Thymus (tissue), 11 donors: ENCODE measurements at regions not wholly inside any gene's neighbourhood (a gene's known extent, or its start where the extent isn't known, plus 50 kb on each side); places are given as distances from the start of the nearest gene placed in this dataset.
"Not testable (repeated sequence)": the region's sequence is repeated elsewhere in the genome, so short reads cannot be mapped to it uniquely, and the experiment has no call there.

ENCODE experiments used
- DNase-seq, 9 donors: peaks; one replicate each; pipeline ENCODE4 v3.0.0-alpha.2; 2013; ENCODE audit warnings: low spot score in 9 of 9, low read depth in 6 of 9, missing footprints in 1 of 9
- H3K27ac ChIP-seq, 2 donors: one replicate each; pipeline ENCODE4 v1.5.1; 2013; ENCODE audit warnings: control low read depth in 1 of 2, low read depth in 1 of 2, low read length in 1 of 2, mild to moderate bottlenecking in 1 of 2, moderate library complexity in 1 of 2
- H3K27me3 ChIP-seq, 2 donors: one replicate each; pipeline ENCODE4 v1.5.1; 2013; ENCODE audit warnings: low read length in 1 of 2; ENCODE audit not compliant: control insufficient read depth in 2 of 2, insufficient read depth in 1 of 2
- H3K36me3 ChIP-seq, 2 donors: one replicate each; pipeline ENCODE4 v1.5.1; 2013; ENCODE audit warnings: low read length in 1 of 2, mild to moderate bottlenecking in 1 of 2, moderate library complexity in 1 of 2; ENCODE audit not compliant: control insufficient read depth in 2 of 2, insufficient read depth in 2 of 2
- H3K4me1 ChIP-seq, 2 donors: one replicate each; pipeline ENCODE4 v1.5.1; 2013; ENCODE audit warnings: low read length in 2 of 2; ENCODE audit not compliant: control insufficient read depth in 2 of 2, insufficient read depth in 2 of 2
- H3K4me3 ChIP-seq, 2 donors: one replicate each; pipeline ENCODE4 v1.5.1; 2013; ENCODE audit warnings: low read length in 2 of 2, control low read depth in 1 of 2, mild to moderate bottlenecking in 1 of 2
- H3K9me3 ChIP-seq, 2 donors: one replicate each; pipeline ENCODE4 v1.5.1; 2013; ENCODE audit warnings: low read length in 1 of 2, mild to moderate bottlenecking in 1 of 2; ENCODE audit not compliant: control insufficient read depth in 2 of 2, insufficient read depth in 1 of 2
- WGBS: extraction: QIAGEN DNeasy Blood & Tissue Kit; methylation state at CpG from one replicate; pipeline ENCODE4 v1.1.7; 2013; 5-methylcytosine and 5-hydroxymethylcytosine counted together
- donor health status: healthy.

GRCh38 chr18:22739061-22739642 lies 194.0 kb upstream of the RBBP8 start:
- H3K9me3 ChIP-seq, result no peaks in the 10 kb centered on the region
- no peak for DNase-seq
- H3K27me3 ChIP-seq, result no peaks in the 10 kb centered on the region
- no peak overlapping the region for H3K27ac ChIP-seq
- WGBS, result 63% methylated on average over 2 of the region's 2 CpGs
- H3K36me3 ChIP-seq, result no peaks in the 10 kb centered on the region
- no peak overlapping the region for H3K4me3 ChIP-seq
- no peaks in the 10 kb centered on the region for H3K4me1 ChIP-seq

- Histone ChIP-seq H3K36me3 (no peaks in the 10 kb centered on the region), H3K9me3 (no peaks in the 10 kb centered on the region), H3K27ac (no peak overlapping the region), H3K27me3 (no peaks in the 10 kb centered on the region), H3K4me3 (no peak overlapping the region), H3K4me1 (no peaks in the 10 kb centered on the region)
- WGBS, result 65% methylated on average over 4 of the region's 4 CpGs
- DNase-seq, result no peak
Observed at GRCh38 chr18:22739789-22740188, 193.3 kb upstream of the RBBP8 start.

GRCh38 chr18:22741318-22741717 lies 191.8 kb upstream of the RBBP8 start:
- WGBS, result 7% methylated on average over 3 of the region's 3 CpGs
- Histone ChIP-seq H3K4me1 (no peaks in the 10 kb centered on the region), H3K27me3 (no peaks in the 10 kb centered on the region), H3K4me3 (no peak overlapping the region), H3K9me3 (no peaks in the 10 kb centered on the region), H3K36me3 (no peaks in the 10 kb centered on the region), H3K27ac (no peak overlapping the region)
- DNase-seq, result no peak

GRCh38 chr18:22742409-22742808 lies 190.7 kb upstream of the RBBP8 start:
- H3K4me1 ChIP-seq, result no peaks in the 10 kb centered on the region
- no peaks in the 10 kb centered on the region for H3K36me3 ChIP-seq
- no peaks in the 10 kb centered on the region for H3K9me3 ChIP-seq
- DNase-seq, result no peak
- 91% methylated on average over 3 of the region's 3 CpGs for WGBS
- H3K4me3 ChIP-seq, result no peak overlapping the region
- no peak overlapping the region for H3K27ac ChIP-seq
- H3K27me3 ChIP-seq, result no peaks in the 10 kb centered on the region

GRCh38 chr18:22745966-22746365 lies 187.2 kb upstream of the RBBP8 start:
- Histone ChIP-seq H3K9me3 (no peaks in the 10 kb centered on the region), H3K27ac (no peak overlapping the region), H3K36me3 (no peaks in the 10 kb centered on the region), H3K4me3 (no peak overlapping the region), H3K27me3 (no peaks in the 10 kb centered on the region), H3K4me1 (no peaks in the 10 kb centered on the region)
- DNase-seq, result no peak
- 84% methylated on average over 1 of the region's 1 CpG for WGBS

- no peak overlapping the region for H3K4me3 ChIP-seq
- 96% methylated on average over 2 of the region's 2 CpGs for WGBS
- no peaks in the 10 kb centered on the region for H3K4me1 ChIP-seq
- no peak for DNase-seq
- H3K27me3 ChIP-seq, result no peaks in the 10 kb centered on the region
- H3K27ac ChIP-seq, result no peak overlapping the region
- no peaks in the 10 kb centered on the region for H3K9me3 ChIP-seq
- H3K36me3 ChIP-seq, result no peaks in the 10 kb centered on the region
Observed at GRCh38 chr18:22752014-22752413, 181.1 kb upstream of the RBBP8 start.

- H3K27ac ChIP-seq, result no peak overlapping the region
- no peaks in the 10 kb centered on the region for H3K9me3 ChIP-seq
- no peaks in the 10 kb centered on the region for H3K4me1 ChIP-seq
- H3K4me3 ChIP-seq, result no peak overlapping the region
- H3K36me3 ChIP-seq, result no peaks in the 10 kb centered on the region
- 97% methylated on average over 8 of the region's 8 CpGs for WGBS
- no peak for DNase-seq
- no peaks in the 10 kb centered on the region for H3K27me3 ChIP-seq
Observed at GRCh38 chr18:22753130-22753831, 179.8 kb upstream of the RBBP8 start.

- not testable (repeated sequence) for H3K9me3 ChIP-seq, H3K4me3 ChIP-seq, H3K4me1 ChIP-seq, DNase-seq, H3K27ac ChIP-seq, H3K36me3 ChIP-seq, H3K27me3 ChIP-seq
- WGBS, result 98% methylated on average over 2 of the region's 2 CpGs
Observed at GRCh38 chr18:22764005-22764404, 169.1 kb upstream of the RBBP8 start.

GRCh38 chr18:22765896-22766295 lies 167.2 kb upstream of the RBBP8 start:
- Histone ChIP-seq H3K9me3 (no peaks in the 10 kb centered on the region), H3K36me3 (no peaks in the 10 kb centered on the region), H3K27ac (no peak overlapping the region), H3K27me3 (no peaks in the 10 kb centered on the region), H3K4me3 (no peak overlapping the region), H3K4me1 (no peaks in the 10 kb centered on the region)
- WGBS, result 81% methylated on average over 1 of the region's 1 CpG
- no peak for DNase-seq
